KOPT-K1 (cell line): ENCODE measurements at regions not wholly inside any gene's neighbourhood (a gene's known extent, or its start where the extent isn't known, plus 50 kb on each side); places are given as distances from the start of the nearest gene placed in this dataset.

Experiments used
- H3K27ac ChIP-seq: fragments of 200-600 bp; sonication (generic); 2 replicates; pipeline ENCODE4 v1.5.1; 2016; ENCODE audit warnings: antibody characterized with exemption, mild to moderate bottlenecking, low read depth, low read length; ENCODE audit not compliant: poor library complexity, severe bottlenecking
- H3K36me3 ChIP-seq: fragments of 200-600 bp; sonication (generic); 2 replicates; pipeline ENCODE4 v1.5.1; 2017; ENCODE audit warnings: antibody characterized with exemption, mild to moderate bottlenecking, low read length, moderate library complexity; ENCODE audit not compliant: insufficient read depth
- H3K9me3 ChIP-seq: fragments of 200-600 bp; sonication (generic); 2 replicates; pipeline ENCODE4 v1.5.1; 2017; ENCODE audit warnings: antibody characterized with exemption, low read length, mild to moderate bottlenecking; ENCODE audit not compliant: insufficient read depth, poor library complexity, severe bottlenecking

DNA sequence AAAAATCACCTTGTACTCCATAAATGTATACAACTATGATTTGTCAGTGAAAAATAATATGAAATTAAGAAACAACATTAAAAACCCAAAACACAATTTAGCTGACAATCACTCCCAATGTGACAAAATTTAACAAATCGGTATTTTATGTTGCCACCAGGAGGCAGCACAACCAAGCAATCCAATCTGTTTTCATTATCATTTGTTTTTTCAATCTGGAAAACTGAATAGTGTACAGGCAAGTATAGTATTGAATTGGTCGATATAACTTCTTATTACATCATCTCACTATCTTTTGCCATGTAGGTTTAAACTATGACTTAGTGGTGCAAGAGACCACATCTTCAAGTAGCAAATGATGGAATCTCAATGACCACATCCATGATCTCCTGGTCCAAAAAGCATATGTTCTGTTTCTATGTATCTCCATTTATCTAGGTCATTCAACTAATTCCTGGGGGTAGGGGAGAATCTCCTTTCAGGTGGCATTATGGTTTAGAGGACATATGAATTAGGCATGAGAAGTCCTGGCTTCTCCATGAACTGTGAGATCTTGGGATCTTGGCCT, 112.9 kb upstream of the AGA start:
- Histone ChIP-seq H3K9me3 (no peaks in the 10 kb centered on the region), H3K27ac (no peak overlapping the region), H3K36me3 (no peaks in the 10 kb centered on the region)

GRCh38 chr4:177557416-177557815, 115.2 kb upstream of the AGA start:
- no peaks in the 10 kb centered on the region for H3K9me3 ChIP-seq
- no peaks in the 10 kb centered on the region for H3K36me3 ChIP-seq
- no peak overlapping the region for H3K27ac ChIP-seq

DNA sequence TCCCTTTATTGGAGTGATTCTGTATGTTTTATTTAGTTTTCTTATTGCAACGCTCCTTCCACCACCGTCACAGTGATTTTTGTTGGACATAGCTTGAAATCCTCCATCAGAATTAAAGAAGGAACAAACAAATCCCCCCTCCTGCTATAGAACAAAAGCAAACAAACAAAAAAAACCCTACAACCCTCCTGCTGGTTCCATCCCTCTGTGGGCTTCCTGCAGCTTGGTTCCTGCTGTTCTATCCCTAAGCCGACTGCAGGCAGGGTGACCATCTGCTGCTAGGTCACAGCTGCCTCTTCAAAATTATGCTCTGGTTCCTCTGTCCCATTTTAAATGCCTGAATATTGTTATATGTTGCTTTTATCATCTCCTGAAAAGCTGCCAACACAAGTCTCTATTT, 116.8 kb upstream of the AGA start:
- Histone ChIP-seq H3K9me3 (no peaks in the 10 kb centered on the region), H3K36me3 (no peaks in the 10 kb centered on the region), H3K27ac (no peak overlapping the region)

DNA sequence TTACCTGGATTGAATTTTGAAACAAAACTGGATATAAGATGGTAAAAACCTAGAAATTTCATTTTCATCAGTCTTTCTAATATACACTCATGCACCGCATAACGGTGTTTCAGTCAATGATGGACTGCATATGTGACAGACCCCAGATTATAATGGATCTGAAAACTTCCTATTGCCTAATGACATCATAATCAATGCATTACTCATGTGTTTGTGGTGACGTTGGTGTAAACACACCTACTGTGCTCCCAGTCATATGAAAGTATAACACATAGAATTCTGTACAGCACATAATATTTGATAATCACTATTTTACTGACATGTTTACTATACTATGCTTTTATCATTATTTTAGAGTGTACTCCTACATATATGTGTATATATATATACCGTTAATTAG, 119.9 kb upstream of the AGA start:
- no peaks in the 10 kb centered on the region for H3K36me3 ChIP-seq
- H3K9me3 ChIP-seq = no peaks in the 10 kb centered on the region
- no peak overlapping the region for H3K27ac ChIP-seq

GRCh38 chr4:177562859-177563258, 120.6 kb upstream of the AGA start:
- no peak overlapping the region for H3K27ac ChIP-seq
- no peaks in the 10 kb centered on the region for H3K36me3 ChIP-seq
- H3K9me3 ChIP-seq = no peaks in the 10 kb centered on the region

DNA sequence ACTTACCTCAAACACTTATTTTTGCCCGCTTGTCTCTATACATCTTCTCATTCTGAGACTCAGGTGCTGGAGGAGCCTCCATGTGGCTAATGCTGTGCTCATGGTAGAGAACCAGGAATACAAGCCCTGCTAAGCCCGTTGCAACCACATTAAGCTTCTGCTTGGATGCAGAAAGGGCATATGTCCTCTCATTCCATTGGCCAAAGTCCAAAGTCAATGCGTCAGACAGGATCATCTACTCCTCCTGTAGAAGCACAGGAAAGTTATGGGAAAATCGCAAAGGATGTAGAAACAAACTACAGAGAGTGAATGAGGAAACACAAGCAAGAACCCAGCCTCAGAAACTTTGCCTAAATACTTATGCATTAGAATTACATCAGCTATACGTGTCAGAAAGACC, 124.5 kb upstream of the AGA start:
- Histone ChIP-seq H3K36me3 (no peaks in the 10 kb centered on the region), H3K9me3 (no peaks in the 10 kb centered on the region), H3K27ac (no peak overlapping the region)

- Histone ChIP-seq H3K9me3 (no peaks in the 10 kb centered on the region), H3K36me3 (no peaks in the 10 kb centered on the region), H3K27ac (no peak overlapping the region)
Measured at GRCh38 chr4:177568931-177569330, 126.7 kb upstream of the AGA start.

GRCh38 chr4:177569434-177569833, 127.2 kb upstream of the AGA start:
- H3K9me3 ChIP-seq = no peaks in the 10 kb centered on the region
- H3K36me3 ChIP-seq = no peaks in the 10 kb centered on the region
- no peak overlapping the region for H3K27ac ChIP-seq

GRCh38 chr4:177573507-177573906, 131.3 kb upstream of the AGA start:
- H3K36me3 ChIP-seq = no peaks in the 10 kb centered on the region
- no peak overlapping the region for H3K27ac ChIP-seq
- H3K9me3 ChIP-seq = no peaks in the 10 kb centered on the region

DNA sequence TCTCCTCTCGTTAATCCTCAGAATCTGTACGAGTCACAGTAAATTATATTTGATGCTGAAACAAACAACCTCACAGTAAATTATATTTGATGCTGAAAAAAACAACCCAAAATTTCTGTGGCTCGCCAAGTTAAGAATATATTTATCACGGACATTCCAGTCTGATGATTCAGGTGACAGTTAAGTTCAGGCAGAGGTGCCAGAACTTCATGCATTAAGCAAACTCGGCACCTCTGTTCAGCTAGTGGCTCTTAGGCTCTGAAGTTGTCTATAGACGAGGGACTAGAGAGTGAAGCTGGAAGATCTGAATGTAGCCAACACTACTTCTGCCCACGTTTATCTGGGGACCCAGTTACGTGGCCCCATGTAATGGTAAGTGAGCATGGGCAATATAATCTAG, 132.2 kb upstream of the AGA start:
- Histone ChIP-seq H3K36me3 (no peaks in the 10 kb centered on the region), H3K9me3 (no peaks in the 10 kb centered on the region), H3K27ac (no peak overlapping the region)

DNA sequence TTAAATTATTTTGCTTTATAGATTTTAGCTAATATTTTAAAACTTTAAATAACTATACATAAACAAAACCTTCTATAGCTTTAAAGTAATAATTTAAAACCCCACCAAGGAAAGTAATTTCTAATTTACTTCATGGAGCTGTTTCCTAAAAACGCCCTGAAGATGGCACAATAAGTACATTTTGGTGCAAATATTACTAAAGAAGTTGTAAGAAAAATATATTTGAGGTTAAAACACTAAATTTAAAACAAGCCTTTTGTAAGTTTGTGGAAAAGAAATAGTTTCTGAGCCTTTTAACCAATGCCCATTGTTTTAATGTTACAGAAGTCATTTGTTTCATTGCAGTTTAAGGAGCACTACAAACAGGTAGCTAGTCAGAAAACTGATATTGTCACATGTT, 137.4 kb upstream of the AGA start:
- no peak overlapping the region for H3K27ac ChIP-seq
- no peaks in the 10 kb centered on the region for H3K36me3 ChIP-seq
- no peaks in the 10 kb centered on the region for H3K9me3 ChIP-seq

DNA sequence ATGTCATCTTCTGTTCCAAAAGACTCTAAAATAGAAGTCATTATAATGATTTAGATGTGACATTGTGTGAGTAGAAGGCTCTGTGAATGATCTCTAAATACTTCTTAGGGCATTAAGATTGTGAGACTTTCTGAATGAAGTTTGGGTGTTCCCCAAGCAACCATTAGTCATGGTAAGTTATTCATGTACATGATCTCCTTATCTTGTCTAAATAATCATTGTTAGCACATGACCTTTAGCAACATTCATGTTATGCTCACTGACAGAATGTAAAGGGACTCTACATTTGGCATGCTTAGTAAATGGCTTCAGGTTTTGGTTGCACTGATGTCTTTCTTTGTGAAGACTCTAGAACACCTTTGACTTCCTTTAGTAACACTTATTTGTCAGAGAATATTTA, 140.8 kb upstream of the AGA start:
- Histone ChIP-seq H3K9me3 (no peaks in the 10 kb centered on the region), H3K27ac (no peak overlapping the region), H3K36me3 (no peaks in the 10 kb centered on the region)

GRCh38 chr4:177587989-177588388, 145.8 kb upstream of the AGA start:
- H3K27ac ChIP-seq = no peak overlapping the region
- H3K36me3 ChIP-seq = no peaks in the 10 kb centered on the region
- H3K9me3 ChIP-seq = no peaks in the 10 kb centered on the region

- Histone ChIP-seq H3K9me3 (no peaks in the 10 kb centered on the region), H3K27ac (no peak overlapping the region), H3K36me3 (no peaks in the 10 kb centered on the region)
Measured at GRCh38 chr4:177595386-177595785, 153.1 kb upstream of the AGA start.

GRCh38 chr4:177596035-177596434, 153.8 kb upstream of the AGA start:
- no peak overlapping the region for H3K27ac ChIP-seq
- H3K36me3 ChIP-seq = no peaks in the 10 kb centered on the region
- H3K9me3 ChIP-seq = no peaks in the 10 kb centered on the region

GRCh38 chr4:177596991-177597390, 154.8 kb upstream of the AGA start:
- H3K36me3 ChIP-seq = no peaks in the 10 kb centered on the region
- H3K27ac ChIP-seq = no peak overlapping the region
- no peaks in the 10 kb centered on the region for H3K9me3 ChIP-seq

GRCh38 chr4:177605252-177605651, 163.0 kb upstream of the AGA start:
- Histone ChIP-seq H3K27ac (no peak overlapping the region), H3K36me3 (no peaks in the 10 kb centered on the region), H3K9me3 (no peaks in the 10 kb centered on the region)
